CD14-positive monocyte (primary cell): ENCODE measurements at regions not wholly inside any gene's neighbourhood (a gene's known extent, or its start where the extent isn't known, plus 50 kb on each side); places are given as distances from the start of the nearest gene placed in this dataset.

Source experiments
- DNase-seq, 3 donors: peaks; one replicate each; pipeline ENCODE4 v3.0.0-alpha.2; 2011 to 2022
- H2AFZ ChIP-seq: 2 replicates; pipeline ENCODE4 v1.6.0; 2012; ENCODE audit warnings: mild to moderate bottlenecking, low read depth, low read length, inconsistent platforms; ENCODE audit not compliant: insufficient read depth, poor library complexity, severe bottlenecking
- H3K27ac ChIP-seq, 2 donors: 1 replicate in 1 of 2; 2 replicates in 1 of 2; pipeline ENCODE4 v1.5.1; 2012 to 2013; ENCODE audit warnings: low read length in 2 of 2, control low read depth in 1 of 2, inconsistent platforms in 1 of 2, low read depth in 1 of 2, mild to moderate bottlenecking in 1 of 2
- H3K27me3 ChIP-seq, 2 donors: one replicate each; pipeline versions ENCODE4 v1.6.0 to v1.6.1; 2011 to 2013; ENCODE audit warnings: low read length in 2 of 2; ENCODE audit not compliant: control insufficient read depth in 2 of 2, insufficient read depth in 2 of 2
- H3K36me3 ChIP-seq, 2 donors: replicated peaks in 1 of 2; 1 replicate in 1 of 2; 2 replicates in 1 of 2; pipeline versions ENCODE4 v1.5.1 to v1.6.1; 2012 to 2013; ENCODE audit warnings: low read length in 2 of 2, control low read depth in 1 of 2, inconsistent platforms in 1 of 2, mild to moderate bottlenecking in 1 of 2; ENCODE audit not compliant: insufficient read depth in 2 of 2, control insufficient read depth in 1 of 2
- H3K4me1 ChIP-seq, 2 donors: 1 replicate in 1 of 2; 2 replicates in 1 of 2; pipeline versions ENCODE4 v1.5.1 to v1.6.1; 2012 to 2013; ENCODE audit warnings: low read length in 2 of 2, control low read depth in 1 of 2, inconsistent platforms in 1 of 2, mild to moderate bottlenecking in 1 of 2, moderate library complexity in 1 of 2; ENCODE audit not compliant: insufficient read depth in 2 of 2, control insufficient read depth in 1 of 2
- H3K4me2 ChIP-seq: replicated peaks from 2 replicates; pipeline ENCODE3; 2012; ENCODE audit warnings: low read length, moderate library complexity, mild to moderate bottlenecking; ENCODE audit not compliant: poor library complexity, severe bottlenecking; ENCODE audit errors: extremely low read depth
- H3K4me3 ChIP-seq, 3 experiments: fragments of 200-600 bp in 1 of 3; sonication (generic) in 1 of 3; replicated peaks in 1 of 3; 1 replicate in 2 of 3; 2 replicates in 1 of 3; pipeline ENCODE4 v1.5.1; 2011 to 2013; ENCODE audit warnings: low read length in 3 of 3, mild to moderate bottlenecking in 3 of 3, control low read depth in 2 of 3, low read depth in 2 of 3, inconsistent platforms in 1 of 3, moderate library complexity in 1 of 3
- H3K79me2 ChIP-seq: 2 replicates; pipeline ENCODE4 v1.6.0; 2012; ENCODE audit warnings: mild to moderate bottlenecking, control low read depth, inconsistent platforms, low read length, moderate library complexity; ENCODE audit not compliant: insufficient read depth
- H3K9ac ChIP-seq: 2 replicates; pipeline ENCODE4 v1.6.0; 2017; ENCODE audit warnings: low read length, mild to moderate bottlenecking; ENCODE audit not compliant: insufficient read depth, poor library complexity, severe bottlenecking
- H3K9me3 ChIP-seq, 2 donors: replicated peaks in 1 of 2; 1 replicate in 1 of 2; 2 replicates in 1 of 2; pipeline versions ENCODE4 v1.5.1 to v1.6.1; 2012 to 2013; ENCODE audit warnings: low read length in 2 of 2, control low read depth in 1 of 2; ENCODE audit not compliant: control insufficient read depth in 1 of 2, insufficient read depth in 1 of 2
- H4K20me1 ChIP-seq: 2 replicates; pipeline ENCODE4 v1.6.0; 2012; ENCODE audit warnings: mild to moderate bottlenecking, low read length, control low read depth, moderate library complexity; ENCODE audit not compliant: insufficient read depth
- H3K27ac Mint-ChIP-seq, 7 donors: one replicate each; pipeline ENCODE4 v1.8.0; 2020; ENCODE audit warnings: mild to moderate bottlenecking in 7 of 7, mixed read lengths in 7 of 7, moderate library complexity in 6 of 7, inconsistent platforms in 2 of 7
- H3K27me3 Mint-ChIP-seq, 3 donors: one replicate each; pipeline ENCODE4 v1.8.0; 2021 to 2022; ENCODE audit warnings: low read depth in 3 of 3, mild to moderate bottlenecking in 3 of 3, mixed read lengths in 3 of 3, moderate library complexity in 3 of 3, inconsistent platforms in 1 of 3
- H3K36me3 Mint-ChIP-seq, 2 donors: one replicate each; pipeline ENCODE4 v1.8.0; 2020; ENCODE audit warnings: mixed read lengths in 2 of 2, inconsistent platforms in 1 of 2, mild to moderate bottlenecking in 1 of 2
- H3K4me1 Mint-ChIP-seq: one replicate; pipeline ENCODE4 v1.8.0; 2020; ENCODE audit warnings: mild to moderate bottlenecking, mixed read lengths
- H3K4me3 Mint-ChIP-seq, 2 donors: one replicate each; pipeline ENCODE4 v1.8.0; 2020; ENCODE audit warnings: mild to moderate bottlenecking in 2 of 2, mixed read lengths in 2 of 2, moderate library complexity in 1 of 2
- H3K9me3 Mint-ChIP-seq, 7 donors: one replicate each; pipeline ENCODE4 v1.8.0; 2020 to 2022; ENCODE audit warnings: mixed read lengths in 7 of 7, mild to moderate bottlenecking in 6 of 7, moderate library complexity in 6 of 7, inconsistent platforms in 2 of 7
- WGBS: methylation state at CpG from one replicate; pipeline ENCODE4 v1.1.5; 2013; ENCODE audit warnings: missing lambda C conversion rate; ENCODE audit not compliant: insufficient coverage; 5-methylcytosine and 5-hydroxymethylcytosine counted together
- intact Hi-C, 2 donors: fragments of 100-400 bp; cut with micrococcal nuclease; formaldehyde crosslinking; loops; one replicate each; pipeline versions ENCODE4 v1.15.0 to v1.15.1; 2023
- TF ChIP-seq, protein P1 (sequence below): fragments of 200-600 bp; IDR thresholded peaks from one replicate; pipeline ENCODE4 v1.8.0; 2022; ENCODE audit warnings: antibody characterized with exemption, mild to moderate bottlenecking

DNA sequence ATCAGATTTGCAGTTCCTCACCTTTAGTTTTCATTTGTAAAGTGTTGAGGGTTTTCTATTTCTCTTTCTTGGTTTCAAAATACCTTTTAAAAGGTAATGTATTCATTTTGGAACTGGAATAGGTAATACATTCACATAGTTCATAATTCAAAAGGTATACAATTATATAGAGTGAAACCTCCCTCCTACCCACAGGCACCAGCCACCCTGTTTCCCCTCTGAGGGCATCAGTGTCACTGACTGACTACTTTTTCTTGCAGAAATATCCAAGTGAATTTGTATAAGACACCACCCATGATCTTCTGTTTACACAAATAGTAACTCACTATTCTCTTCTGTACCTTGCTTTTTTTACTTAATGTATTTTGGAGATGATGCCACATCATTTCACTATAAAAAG, 139.6 kb upstream of the EGLN3 start:
- H3K4me2 ChIP-seq, result no peak overlapping the region
- intact Hi-C loops, result no loop called here

DNA sequence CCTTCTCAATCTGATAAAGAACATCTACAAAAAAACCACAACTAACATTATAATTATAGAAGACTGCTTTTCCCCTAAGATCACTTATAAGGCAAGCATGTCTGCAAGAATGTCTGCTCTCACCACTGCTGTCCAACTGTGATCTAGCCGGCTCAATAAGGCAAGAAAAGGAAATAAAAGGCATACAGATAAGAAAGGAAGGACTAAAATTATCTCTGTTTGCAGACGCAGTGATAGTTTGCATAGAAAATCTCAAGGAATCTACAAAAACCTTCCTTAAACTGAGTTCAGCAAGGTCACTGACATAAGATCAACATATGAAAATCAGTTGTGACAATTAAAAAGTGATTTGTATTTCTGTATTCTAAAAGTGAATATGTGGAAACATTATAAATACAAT, 138.0 kb upstream of the EGLN3 start:
- H3K27ac ChIP-seq, result no peak overlapping the region
- H4K20me1 ChIP-seq, result no peaks in the 10 kb centered on the region
- H3K27ac Mint-ChIP-seq, result no peak overlapping the region
- no CpG with 5 or more reads among the region's 2 CpGs for WGBS
- no peaks in the 10 kb centered on the region for H3K9me3 ChIP-seq
- H3K4me3 ChIP-seq, result no peak overlapping the region
- H3K9ac ChIP-seq, result no peak overlapping the region
- no peaks in the 10 kb centered on the region for H3K4me1 ChIP-seq
- TF ChIP-seq, protein P1, sequence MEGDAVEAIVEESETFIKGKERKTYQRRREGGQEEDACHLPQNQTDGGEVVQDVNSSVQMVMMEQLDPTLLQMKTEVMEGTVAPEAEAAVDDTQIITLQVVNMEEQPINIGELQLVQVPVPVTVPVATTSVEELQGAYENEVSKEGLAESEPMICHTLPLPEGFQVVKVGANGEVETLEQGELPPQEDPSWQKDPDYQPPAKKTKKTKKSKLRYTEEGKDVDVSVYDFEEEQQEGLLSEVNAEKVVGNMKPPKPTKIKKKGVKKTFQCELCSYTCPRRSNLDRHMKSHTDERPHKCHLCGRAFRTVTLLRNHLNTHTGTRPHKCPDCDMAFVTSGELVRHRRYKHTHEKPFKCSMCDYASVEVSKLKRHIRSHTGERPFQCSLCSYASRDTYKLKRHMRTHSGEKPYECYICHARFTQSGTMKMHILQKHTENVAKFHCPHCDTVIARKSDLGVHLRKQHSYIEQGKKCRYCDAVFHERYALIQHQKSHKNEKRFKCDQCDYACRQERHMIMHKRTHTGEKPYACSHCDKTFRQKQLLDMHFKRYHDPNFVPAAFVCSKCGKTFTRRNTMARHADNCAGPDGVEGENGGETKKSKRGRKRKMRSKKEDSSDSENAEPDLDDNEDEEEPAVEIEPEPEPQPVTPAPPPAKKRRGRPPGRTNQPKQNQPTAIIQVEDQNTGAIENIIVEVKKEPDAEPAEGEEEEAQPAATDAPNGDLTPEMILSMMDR, result no peak
- peaks cover 0 to 9% (median 4%) of the 10 kb centered on the region in 3 donors for H3K27me3 Mint-ChIP-seq
- no peaks in the 10 kb centered on the region for H3K79me2 ChIP-seq
- H3K4me3 Mint-ChIP-seq, result no peak overlapping the region
- no peak overlapping the region for H2AFZ ChIP-seq
- no peaks in the 10 kb centered on the region for H3K36me3 ChIP-seq
- peaks cover 0 to 11% (median 5%) of the 10 kb centered on the region in 7 donors for H3K9me3 Mint-ChIP-seq
- no peaks in the 10 kb centered on the region for H3K4me1 Mint-ChIP-seq
- DNase-seq, result no peak
- H3K36me3 Mint-ChIP-seq, result no peaks in the 10 kb centered on the region
- H3K4me2 ChIP-seq, result no peak overlapping the region
- no peaks in the 10 kb centered on the region for H3K27me3 ChIP-seq
- intact Hi-C loops, result no loop called here

More for the DNA sequence above, 139.6 kb upstream of the EGLN3 start:
- no peak overlapping the region for H3K27ac ChIP-seq
- Mint-ChIP-seq H3K36me3 (no peaks in the 10 kb centered on the region), H3K4me3 (no peak overlapping the region), H3K9me3 (peaks cover 0 to 11% (median 5%) of the 10 kb centered on the region in 7 donors), H3K27ac (no peak overlapping the region), H3K4me1 (no peaks in the 10 kb centered on the region), H3K27me3 (peaks cover 1 to 5% (median 5%) of the 10 kb centered on the region in 3 donors)
- H3K79me2 ChIP-seq, result no peaks in the 10 kb centered on the region
- H3K27me3 ChIP-seq, result no peaks in the 10 kb centered on the region
- H3K4me3 ChIP-seq, result no peak overlapping the region
- no peak for DNase-seq
- no peaks in the 10 kb centered on the region for H3K4me1 ChIP-seq
- TF ChIP-seq, protein P1, result no peak
- H4K20me1 ChIP-seq, result no peaks in the 10 kb centered on the region
- no peak overlapping the region for H2AFZ ChIP-seq
- H3K36me3 ChIP-seq, result no peaks in the 10 kb centered on the region
- no peak overlapping the region for H3K9ac ChIP-seq
- no peaks in the 10 kb centered on the region for H3K9me3 ChIP-seq
